ENCODE measurements at regions not wholly inside any gene's neighbourhood (a gene's known extent, or its start where the extent isn't known, plus 50 kb on each side); places are given as distances from the start of the nearest gene placed in this dataset.
"Not testable (repeated sequence)": the region's sequence is repeated elsewhere in the genome, so short reads cannot be mapped to it uniquely, and the experiment has no call there.

GRCh38 chr5:110872200-110872599 lies 133.4 kb downstream of the SLC25A46 start:
- Histone ChIP-seq H3K27ac (ENCODE audit: low read length) (no peak overlapping the region), H3K4me1 (ENCODE audit: control insufficient read depth in 1 of 2, insufficient read depth in 2 of 2, low read length in 2 of 2) (no peaks in the 10 kb centered on the region), H3K36me3 (ENCODE audit: control insufficient read depth in 1 of 2, insufficient read depth in 2 of 2, low read length in 2 of 2) (no peaks in the 10 kb centered on the region), H3K27me3 (ENCODE audit: low read depth, low read length) (no peaks in the 10 kb centered on the region), H3K9me3 (ENCODE audit: control insufficient read depth in 1 of 2, low read length in 2 of 2) (no peaks in the 10 kb centered on the region), H3K4me3 (ENCODE audit: low read depth in 1 of 2, low read length in 2 of 2) (no peak overlapping the region)

- H3K9me3 ChIP-seq (ENCODE audit: control insufficient read depth in 1 of 2, low read length in 2 of 2): no peaks in the 10 kb centered on the region
- no peaks in the 10 kb centered on the region for H3K27me3 ChIP-seq (ENCODE audit: low read depth, low read length)
- no peaks in the 10 kb centered on the region for H3K4me1 ChIP-seq (ENCODE audit: control insufficient read depth in 1 of 2, insufficient read depth in 2 of 2, low read length in 2 of 2)
- no peaks in the 10 kb centered on the region for H3K36me3 ChIP-seq (ENCODE audit: control insufficient read depth in 1 of 2, insufficient read depth in 2 of 2, low read length in 2 of 2)
- no peak overlapping the region for H3K27ac ChIP-seq (ENCODE audit: low read length)
- no peak overlapping the region for H3K4me3 ChIP-seq (ENCODE audit: low read depth in 1 of 2, low read length in 2 of 2)
These were observed 134.2 kb downstream of the SLC25A46 start for GRCh38 chr5:110872963-110873362.

GRCh38 chr5:110873773-110874437 lies 135.1 kb downstream of the SLC25A46 start:
- no peaks in the 10 kb centered on the region for H3K9me3 ChIP-seq (ENCODE audit: control insufficient read depth in 1 of 2, low read length in 2 of 2)
- H3K4me1 ChIP-seq (ENCODE audit: control insufficient read depth in 1 of 2, insufficient read depth in 2 of 2, low read length in 2 of 2): no peaks in the 10 kb centered on the region
- H3K27me3 ChIP-seq (ENCODE audit: low read depth, low read length): no peaks in the 10 kb centered on the region
- no peak overlapping the region for H3K27ac ChIP-seq (ENCODE audit: low read length)
- no peak overlapping the region for H3K4me3 ChIP-seq (ENCODE audit: low read depth in 1 of 2, low read length in 2 of 2)
- no peaks in the 10 kb centered on the region for H3K36me3 ChIP-seq (ENCODE audit: control insufficient read depth in 1 of 2, insufficient read depth in 2 of 2, low read length in 2 of 2)

GRCh38 chr5:110875115-110875514 lies 136.3 kb downstream of the SLC25A46 start:
- not testable (repeated sequence) for H3K4me1 ChIP-seq (ENCODE audit: control insufficient read depth in 1 of 2, insufficient read depth in 2 of 2, low read length in 2 of 2); H3K27ac ChIP-seq (ENCODE audit: low read length); H3K27me3 ChIP-seq (ENCODE audit: low read depth, low read length); H3K9me3 ChIP-seq (ENCODE audit: control insufficient read depth in 1 of 2, low read length in 2 of 2); H3K4me3 ChIP-seq (ENCODE audit: low read depth in 1 of 2, low read length in 2 of 2); H3K36me3 ChIP-seq (ENCODE audit: control insufficient read depth in 1 of 2, insufficient read depth in 2 of 2, low read length in 2 of 2)

- Histone ChIP-seq H3K36me3 (ENCODE audit: control insufficient read depth in 1 of 2, insufficient read depth in 2 of 2, low read length in 2 of 2) (no peaks in the 10 kb centered on the region), H3K4me1 (ENCODE audit: control insufficient read depth in 1 of 2, insufficient read depth in 2 of 2, low read length in 2 of 2) (peaks cover 0 to 2% of the 10 kb centered on the region in 2 donors), H3K9me3 (ENCODE audit: control insufficient read depth in 1 of 2, low read length in 2 of 2) (no peaks in the 10 kb centered on the region), H3K4me3 (ENCODE audit: low read depth in 1 of 2, low read length in 2 of 2) (no peak overlapping the region), H3K27ac (ENCODE audit: low read length) (no peak overlapping the region), H3K27me3 (ENCODE audit: low read depth, low read length) (no peaks in the 10 kb centered on the region)
These were observed 139.3 kb downstream of the SLC25A46 start for GRCh38 chr5:110878115-110878514.

GRCh38 chr5:110879675-110880074 lies 140.9 kb downstream of the SLC25A46 start:
- Histone ChIP-seq H3K36me3 (ENCODE audit: control insufficient read depth in 1 of 2, insufficient read depth in 2 of 2, low read length in 2 of 2) (no peaks in the 10 kb centered on the region), H3K27me3 (ENCODE audit: low read depth, low read length) (no peaks in the 10 kb centered on the region), H3K4me1 (ENCODE audit: control insufficient read depth in 1 of 2, insufficient read depth in 2 of 2, low read length in 2 of 2) (peaks cover 0 to 9% of the 10 kb centered on the region in 2 donors), H3K27ac (ENCODE audit: low read length) (no peak overlapping the region), H3K4me3 (ENCODE audit: low read depth in 1 of 2, low read length in 2 of 2) (no peak overlapping the region), H3K9me3 (ENCODE audit: control insufficient read depth in 1 of 2, low read length in 2 of 2) (no peaks in the 10 kb centered on the region)

GRCh38 chr5:110880413-110880812 lies 141.6 kb downstream of the SLC25A46 start:
- H3K9me3 ChIP-seq (ENCODE audit: control insufficient read depth in 1 of 2, low read length in 2 of 2): no peaks in the 10 kb centered on the region

GRCh38 chr5:110884005-110884404 lies 145.2 kb downstream of the SLC25A46 start:
- Histone ChIP-seq H3K4me3 (ENCODE audit: low read depth in 1 of 2, low read length in 2 of 2) (no peak overlapping the region), H3K4me1 (ENCODE audit: control insufficient read depth in 1 of 2, insufficient read depth in 2 of 2, low read length in 2 of 2) (peaks cover 0 to 9% of the 10 kb centered on the region in 2 donors), H3K36me3 (ENCODE audit: control insufficient read depth in 1 of 2, insufficient read depth in 2 of 2, low read length in 2 of 2) (no peaks in the 10 kb centered on the region), H3K27ac (ENCODE audit: low read length) (no peak overlapping the region), H3K9me3 (ENCODE audit: control insufficient read depth in 1 of 2, low read length in 2 of 2) (no peaks in the 10 kb centered on the region), H3K27me3 (ENCODE audit: low read depth, low read length) (no peaks in the 10 kb centered on the region)

More at GRCh38 chr5:110880413-110880812, 141.6 kb downstream of the SLC25A46 start:
- Histone ChIP-seq H3K27me3 (ENCODE audit: low read depth, low read length) (no peaks in the 10 kb centered on the region), H3K4me1 (ENCODE audit: control insufficient read depth in 1 of 2, insufficient read depth in 2 of 2, low read length in 2 of 2) (peaks cover 0 to 9% of the 10 kb centered on the region in 2 donors), H3K36me3 (ENCODE audit: control insufficient read depth in 1 of 2, insufficient read depth in 2 of 2, low read length in 2 of 2) (no peaks in the 10 kb centered on the region), H3K4me3 (ENCODE audit: low read depth in 1 of 2, low read length in 2 of 2) (no peak overlapping the region), H3K27ac (ENCODE audit: low read length) (no peak overlapping the region)

GRCh38 chr5:110887170-110887569 lies 148.4 kb downstream of the SLC25A46 start:
- H3K27ac ChIP-seq (ENCODE audit: low read length); H3K4me3 ChIP-seq (ENCODE audit: low read depth in 1 of 2, low read length in 2 of 2); H3K4me1 ChIP-seq (ENCODE audit: control insufficient read depth in 1 of 2, insufficient read depth in 2 of 2, low read length in 2 of 2); H3K9me3 ChIP-seq (ENCODE audit: control insufficient read depth in 1 of 2, low read length in 2 of 2); H3K27me3 ChIP-seq (ENCODE audit: low read depth, low read length); H3K36me3 ChIP-seq (ENCODE audit: control insufficient read depth in 1 of 2, insufficient read depth in 2 of 2, low read length in 2 of 2): not testable (repeated sequence)

- peak overlapping the region in 1 of 2 donors; percentile 1 for H3K4me3 ChIP-seq (ENCODE audit: low read depth in 1 of 2, low read length in 2 of 2)
- H3K36me3 ChIP-seq (ENCODE audit: control insufficient read depth in 1 of 2, insufficient read depth in 2 of 2, low read length in 2 of 2); H3K4me1 ChIP-seq (ENCODE audit: control insufficient read depth in 1 of 2, insufficient read depth in 2 of 2, low read length in 2 of 2); H3K27me3 ChIP-seq (ENCODE audit: low read depth, low read length); H3K27ac ChIP-seq (ENCODE audit: low read length); H3K9me3 ChIP-seq (ENCODE audit: control insufficient read depth in 1 of 2, low read length in 2 of 2): not testable (repeated sequence)
These were observed 155.2 kb downstream of the SLC25A46 start for GRCh38 chr5:110893854-110894483.

- H3K4me1 ChIP-seq (ENCODE audit: control insufficient read depth in 1 of 2, insufficient read depth in 2 of 2, low read length in 2 of 2): no peaks in the 10 kb centered on the region
- H3K27ac ChIP-seq (ENCODE audit: low read length): no peak overlapping the region
- H3K36me3 ChIP-seq (ENCODE audit: control insufficient read depth in 1 of 2, insufficient read depth in 2 of 2, low read length in 2 of 2): no peaks in the 10 kb centered on the region
- no peaks in the 10 kb centered on the region for H3K27me3 ChIP-seq (ENCODE audit: low read depth, low read length)
- peaks cover 0 to 2% of the 10 kb centered on the region in 2 donors for H3K9me3 ChIP-seq (ENCODE audit: control insufficient read depth in 1 of 2, low read length in 2 of 2)
- no peak overlapping the region for H3K4me3 ChIP-seq (ENCODE audit: low read depth in 1 of 2, low read length in 2 of 2)
These were observed 156.0 kb downstream of the SLC25A46 start for GRCh38 chr5:110894805-110895204.

- Histone ChIP-seq H3K4me1 (ENCODE audit: control insufficient read depth in 1 of 2, insufficient read depth in 2 of 2, low read length in 2 of 2) (no peaks in the 10 kb centered on the region), H3K4me3 (ENCODE audit: low read depth in 1 of 2, low read length in 2 of 2) (no peak overlapping the region), H3K27ac (ENCODE audit: low read length) (no peak overlapping the region), H3K27me3 (ENCODE audit: low read depth, low read length) (no peaks in the 10 kb centered on the region), H3K36me3 (ENCODE audit: control insufficient read depth in 1 of 2, insufficient read depth in 2 of 2, low read length in 2 of 2) (no peaks in the 10 kb centered on the region), H3K9me3 (ENCODE audit: control insufficient read depth in 1 of 2, low read length in 2 of 2) (no peaks in the 10 kb centered on the region)
These were observed 158.1 kb downstream of the SLC25A46 start for GRCh38 chr5:110896901-110897300.
